GM19035 (cell line): ENCODE measurements at regions not wholly inside any gene's neighbourhood (a gene's known extent, or its start where the extent isn't known, plus 50 kb on each side); places are given as distances from the start of the nearest gene placed in this dataset.

Experiments used
- ATAC-seq: cut with Tn5 transposase; IDR thresholded peaks from one replicate; pipeline ENCODE4 v1.9.1; 2021; ENCODE audit not compliant: unreplicated experiment

DNA sequence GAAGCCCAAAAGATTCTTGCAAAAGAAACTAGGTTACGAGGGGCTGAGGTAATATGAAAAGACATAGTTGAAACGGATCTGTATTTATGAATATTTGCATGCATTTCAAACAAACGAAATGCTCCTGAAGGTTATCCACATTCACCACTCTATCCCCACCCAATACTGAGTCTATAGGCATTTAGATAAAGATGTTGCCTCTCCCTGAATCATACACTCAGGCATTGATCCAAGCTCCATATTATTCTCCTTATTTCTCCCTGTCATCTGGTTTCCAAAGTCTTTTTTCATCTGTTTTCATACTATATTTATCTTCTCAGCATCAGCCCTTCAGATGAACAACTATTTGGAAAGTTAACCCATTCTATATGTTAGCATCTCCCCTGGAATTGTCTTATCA, 492.5 kb upstream of the TGFBR2 start:
- no peak for ATAC-seq

DNA sequence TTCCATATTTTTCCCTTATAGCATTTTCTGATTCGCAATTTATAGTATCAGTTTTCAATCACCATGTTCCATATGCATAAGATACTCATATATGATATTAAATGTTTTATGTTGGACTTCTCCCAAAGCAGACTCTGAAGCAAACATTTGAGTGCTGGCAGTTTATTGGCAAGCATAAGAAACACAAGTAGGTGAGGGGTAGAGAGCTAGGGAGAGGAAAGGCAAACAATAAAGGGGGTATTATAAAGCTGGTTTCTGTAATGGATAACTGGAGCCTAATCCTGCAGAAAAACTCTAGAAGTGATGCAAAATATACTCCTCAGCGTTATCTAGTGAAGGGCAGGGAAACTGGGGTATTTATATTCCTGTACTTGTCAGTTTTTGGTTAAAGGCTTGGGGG, 491.5 kb upstream of the TGFBR2 start:
- no peak for ATAC-seq

DNA sequence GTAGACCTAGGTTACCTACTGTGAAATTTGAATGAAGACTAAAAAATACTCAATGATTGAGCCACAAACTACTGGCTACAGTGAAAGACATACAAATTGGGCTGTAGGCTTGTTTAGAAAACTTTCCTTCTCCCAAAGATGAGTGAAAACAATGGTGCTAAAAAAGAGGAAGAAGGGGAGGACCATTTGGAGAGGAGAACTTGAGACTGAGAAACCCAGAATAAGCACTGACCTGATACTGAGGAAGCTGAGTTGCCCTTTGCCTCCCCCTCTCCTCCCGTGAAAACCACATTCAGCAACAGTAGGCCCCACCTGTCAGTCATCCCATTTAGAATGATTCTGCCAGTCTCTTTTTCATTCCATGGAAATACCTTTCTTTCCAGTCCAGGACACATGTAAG, 484.0 kb upstream of the TGFBR2 start:
- no peak for ATAC-seq

DNA sequence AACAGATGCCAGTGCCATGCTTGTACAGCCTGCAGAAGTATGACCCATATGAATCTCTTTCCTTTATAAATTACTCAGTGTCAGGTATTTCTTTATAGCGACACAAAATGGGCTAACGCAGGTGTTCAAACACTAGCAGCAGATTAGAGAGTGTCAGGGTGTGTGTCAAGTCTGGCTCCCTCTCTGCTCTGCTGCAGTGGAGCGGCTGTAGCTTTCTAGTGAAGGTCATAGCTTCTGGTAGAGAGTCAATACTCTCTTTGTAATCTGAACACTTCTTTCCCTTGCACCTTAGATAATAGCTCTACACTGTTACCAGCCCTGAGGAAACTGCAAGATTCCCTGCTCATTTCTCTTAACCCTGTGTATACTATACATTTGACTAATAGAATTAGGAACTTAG, 483.2 kb upstream of the TGFBR2 start:
- no peak for ATAC-seq

DNA sequence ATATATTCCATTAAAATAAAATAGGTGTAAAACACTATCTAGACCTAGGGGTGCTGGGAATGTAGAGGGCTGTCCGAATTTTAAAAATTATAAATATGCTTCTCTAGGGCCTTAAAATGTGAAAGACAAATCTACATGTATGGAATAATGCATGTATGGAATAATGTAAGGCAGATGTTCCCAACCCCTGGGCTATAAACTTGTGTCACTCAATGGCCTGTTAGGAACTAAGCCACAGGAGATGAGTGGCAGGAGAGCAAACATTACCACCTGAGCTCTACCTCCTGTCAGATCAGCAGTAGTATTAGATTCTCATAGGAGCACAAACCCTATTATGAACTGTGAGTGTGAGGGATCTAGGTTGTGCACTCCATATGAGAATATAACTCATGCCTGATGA, 482.6 kb upstream of the TGFBR2 start:
- ATAC-seq, result no peak

DNA sequence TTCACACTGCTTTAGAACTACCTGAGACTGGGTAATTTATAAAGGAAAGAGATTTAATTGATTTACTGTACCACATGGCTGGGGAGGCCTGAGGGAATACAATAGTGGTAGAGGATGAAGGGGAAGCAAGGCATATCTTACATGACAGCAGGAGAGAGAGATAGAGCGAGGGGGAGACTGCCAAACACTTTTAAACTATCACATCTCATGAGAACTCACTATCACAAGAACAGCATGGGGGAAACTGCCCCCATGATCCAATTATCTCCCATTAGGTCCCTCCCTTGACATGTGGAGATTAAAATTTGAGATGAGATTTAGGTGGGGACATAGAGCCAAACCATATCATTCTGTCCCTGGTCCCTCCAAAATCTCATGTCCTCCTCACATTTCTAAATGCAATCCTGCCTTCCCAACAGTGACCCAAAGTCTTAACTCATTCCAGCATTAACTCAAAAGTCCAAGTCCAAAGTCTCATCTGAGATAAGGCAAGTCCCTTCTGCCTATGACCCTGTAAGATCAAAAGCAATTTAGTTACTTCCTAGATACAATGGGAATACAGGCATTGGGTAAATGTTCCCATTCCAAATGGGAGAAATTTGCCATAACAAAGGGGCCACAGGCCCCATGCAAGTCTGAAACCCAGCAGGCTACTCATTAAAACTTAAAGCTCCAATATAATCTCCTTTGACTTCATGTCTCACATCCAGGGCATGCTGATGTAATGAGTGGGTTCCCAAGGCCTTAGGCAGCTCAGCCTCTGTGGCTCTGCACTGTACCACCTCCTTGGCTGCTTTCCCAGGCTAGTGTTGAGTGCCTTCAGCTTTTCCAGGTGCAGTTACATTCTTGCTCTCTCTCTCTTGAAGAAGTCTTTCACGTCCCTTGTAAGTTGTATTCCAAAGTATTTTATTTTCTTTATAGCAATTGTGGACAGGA, 481.7 kb upstream of the TGFBR2 start:
- no peak for ATAC-seq

DNA sequence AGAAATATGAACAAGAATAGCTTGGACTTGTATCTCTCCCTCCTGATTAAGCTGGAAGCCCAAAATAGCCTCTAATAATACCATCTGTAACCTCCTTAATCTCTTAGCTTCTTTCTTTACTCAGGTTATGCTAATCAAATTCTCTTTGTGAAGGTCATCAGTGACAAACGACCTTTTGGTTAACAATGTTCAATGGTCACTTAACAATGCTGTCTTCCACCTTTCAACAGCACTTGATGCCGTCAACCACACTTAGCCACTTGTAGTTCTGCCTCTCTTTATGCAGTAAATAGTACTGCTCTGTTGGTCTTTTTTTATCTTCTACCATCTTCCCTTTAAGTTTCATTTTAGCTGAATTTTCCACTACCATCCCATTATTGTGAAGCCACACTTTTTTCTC, 476.6 kb upstream of the TGFBR2 start:
- no peak for ATAC-seq

DNA sequence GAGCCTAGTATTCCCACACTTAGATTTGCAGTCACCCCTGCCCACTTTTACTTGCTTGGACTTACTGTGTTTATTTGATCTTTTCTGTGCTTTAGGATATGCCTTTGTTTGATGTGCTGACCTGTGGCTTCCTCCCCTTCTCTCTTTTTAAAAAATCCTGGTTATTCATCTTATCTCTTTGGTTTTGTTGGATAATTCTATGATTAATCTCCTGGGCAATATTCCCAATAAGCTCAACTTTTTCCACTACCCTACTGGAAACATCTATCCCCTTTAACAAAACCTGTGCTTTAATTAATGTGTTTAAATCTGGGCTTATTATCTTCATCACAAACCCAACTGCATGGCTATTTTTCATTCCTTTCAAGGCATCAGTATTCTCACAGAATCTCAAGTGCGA, 476.0 kb upstream of the TGFBR2 start:
- ATAC-seq, result no peak

DNA sequence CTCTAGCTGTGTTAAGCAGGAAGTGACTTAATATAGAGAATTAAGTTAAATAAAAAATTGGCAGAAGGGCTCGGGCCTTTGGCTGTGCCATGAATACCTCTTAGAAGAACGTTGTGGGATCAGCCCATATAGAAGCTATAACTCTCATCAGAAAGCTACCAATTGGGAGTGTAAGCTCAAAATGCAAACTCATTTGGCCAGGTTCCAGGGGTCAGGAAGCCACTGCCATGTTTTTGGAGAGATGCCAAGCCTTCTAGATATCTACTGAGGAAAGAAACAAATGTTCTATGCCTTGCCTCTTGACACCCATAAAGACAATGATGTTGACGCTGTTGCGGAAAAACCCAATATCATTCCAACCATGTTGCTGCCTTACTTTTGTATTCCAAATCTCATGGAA, 475.2 kb upstream of the TGFBR2 start:
- no peak for ATAC-seq

DNA sequence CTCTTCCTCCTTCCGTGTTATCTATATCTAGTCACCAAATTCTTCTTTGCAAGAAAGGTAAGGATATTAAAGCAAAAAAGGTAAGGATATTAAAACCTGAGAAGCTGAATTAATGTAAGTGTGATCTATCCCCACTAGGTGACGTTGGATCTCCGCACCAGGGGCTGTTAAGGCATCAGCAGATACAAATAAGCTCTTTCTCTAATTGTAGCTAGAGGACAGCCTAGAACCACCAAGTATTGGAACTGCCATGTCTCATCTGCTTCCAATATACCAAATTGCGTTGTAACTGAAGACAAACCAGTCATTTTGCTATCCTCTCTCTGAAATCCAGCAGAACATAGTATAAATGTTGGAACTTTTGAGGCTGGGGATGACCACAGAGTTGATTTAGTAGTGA, 471.2 kb upstream of the TGFBR2 start:
- ATAC-seq, result no peak

DNA sequence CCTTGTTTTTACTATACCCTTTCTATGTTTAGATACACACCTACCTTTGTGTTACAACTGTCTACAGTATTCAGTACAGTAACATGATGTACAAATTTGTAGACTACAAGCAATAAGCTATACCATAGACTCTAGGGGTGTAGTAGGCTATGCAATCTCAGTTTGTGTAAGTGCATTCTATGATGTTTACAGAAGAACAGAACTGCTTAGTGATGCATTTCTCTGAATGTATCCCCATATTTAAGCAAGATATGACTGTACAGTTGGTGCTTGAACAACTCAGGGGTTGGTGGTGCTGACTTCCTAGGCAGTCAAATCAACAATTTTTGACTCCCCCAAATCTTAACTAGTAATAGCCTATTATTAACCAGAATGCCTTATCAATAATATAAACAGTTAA, 467.1 kb upstream of the TGFBR2 start:
- no peak for ATAC-seq

DNA sequence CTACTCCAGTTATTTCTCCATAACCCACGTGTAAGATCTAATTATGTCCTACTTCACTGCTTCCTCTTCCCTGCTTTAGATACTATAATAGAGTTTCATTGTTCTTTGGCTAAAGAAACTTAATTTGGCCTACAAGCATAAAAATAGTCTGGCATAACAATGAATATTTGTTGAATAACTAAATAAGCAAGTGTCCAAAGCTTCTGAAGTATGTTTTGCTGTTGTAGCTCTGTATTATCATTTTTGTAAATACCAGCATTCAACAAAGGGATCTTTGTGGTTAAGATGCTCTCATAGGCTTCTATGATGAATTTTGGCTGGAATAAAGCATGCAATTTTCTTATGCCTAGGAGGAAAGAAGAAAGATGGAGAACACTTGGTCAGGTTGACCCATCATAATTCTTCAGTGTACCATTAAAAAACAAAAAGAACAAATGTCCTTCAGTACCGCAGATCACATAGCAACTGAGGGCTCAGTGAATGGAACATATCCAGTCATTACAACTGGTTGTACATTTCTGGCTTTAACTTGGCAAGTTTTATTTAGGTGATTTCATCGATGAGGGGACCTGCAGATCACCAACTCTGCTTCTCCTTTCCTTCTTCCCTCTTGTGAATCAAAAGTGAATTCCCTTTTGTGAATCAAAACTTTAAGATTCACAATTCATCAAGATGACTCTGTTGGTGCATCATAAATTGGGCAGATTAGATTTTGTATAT, 465.9 kb upstream of the TGFBR2 start:
- no peak for ATAC-seq

DNA sequence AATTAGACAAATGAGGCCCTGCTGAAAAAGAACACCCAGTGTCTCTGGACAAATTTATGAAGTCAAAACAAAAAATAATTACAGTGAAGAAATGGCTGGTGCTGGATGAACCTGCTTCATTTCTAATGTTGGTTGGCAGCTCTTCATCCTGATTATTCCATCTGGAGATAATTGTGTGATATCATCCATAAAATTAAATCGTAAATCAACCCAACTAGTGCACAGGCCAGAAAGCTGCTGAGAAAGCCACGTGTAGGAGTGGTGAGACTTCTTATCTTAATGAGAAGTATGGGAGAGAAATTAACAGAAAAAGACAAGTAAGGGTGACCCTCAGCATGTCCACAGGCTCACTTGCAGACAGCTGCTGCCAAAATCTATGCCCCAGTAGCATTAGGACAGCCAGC, 465.2 kb upstream of the TGFBR2 start:
- ATAC-seq, result no peak

DNA sequence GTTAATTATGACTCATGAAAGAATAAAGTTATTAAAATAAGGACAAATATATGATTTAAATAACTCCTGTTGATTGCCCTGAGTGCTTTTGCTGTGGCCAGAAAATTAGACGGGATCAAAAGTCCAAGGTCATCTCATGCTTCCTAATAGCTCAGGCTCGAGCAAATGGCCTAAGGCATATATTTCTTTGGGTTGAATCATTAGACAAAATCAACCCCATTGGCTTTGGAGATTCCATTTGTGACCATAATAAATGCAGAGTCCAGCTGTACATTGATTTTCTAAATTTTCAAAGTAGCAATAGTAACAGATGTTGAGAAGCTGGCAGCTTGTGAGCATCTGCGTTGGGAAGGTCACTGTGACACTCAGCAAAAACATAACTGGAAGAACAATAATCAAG, 464.5 kb upstream of the TGFBR2 start:
- ATAC-seq, result no peak

DNA sequence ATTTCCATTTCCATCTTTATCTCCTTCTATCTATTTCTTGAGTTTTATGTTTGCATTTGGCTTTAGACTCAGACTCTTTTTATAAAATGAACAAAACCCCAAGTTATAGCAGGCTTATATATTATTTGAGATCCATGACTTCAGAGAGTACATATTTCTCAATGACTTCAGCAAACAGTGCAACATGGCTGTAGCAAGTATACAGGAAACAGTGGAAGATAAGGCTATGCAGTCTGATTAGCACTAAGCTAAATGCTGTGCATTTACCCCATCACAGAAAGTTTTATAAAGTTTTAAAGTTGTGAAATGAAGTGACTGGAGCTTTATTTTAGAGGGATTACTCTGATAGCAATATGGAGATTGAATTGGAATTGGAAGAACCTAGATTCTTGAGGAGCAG, 463.5 kb upstream of the TGFBR2 start:
- no peak for ATAC-seq

DNA sequence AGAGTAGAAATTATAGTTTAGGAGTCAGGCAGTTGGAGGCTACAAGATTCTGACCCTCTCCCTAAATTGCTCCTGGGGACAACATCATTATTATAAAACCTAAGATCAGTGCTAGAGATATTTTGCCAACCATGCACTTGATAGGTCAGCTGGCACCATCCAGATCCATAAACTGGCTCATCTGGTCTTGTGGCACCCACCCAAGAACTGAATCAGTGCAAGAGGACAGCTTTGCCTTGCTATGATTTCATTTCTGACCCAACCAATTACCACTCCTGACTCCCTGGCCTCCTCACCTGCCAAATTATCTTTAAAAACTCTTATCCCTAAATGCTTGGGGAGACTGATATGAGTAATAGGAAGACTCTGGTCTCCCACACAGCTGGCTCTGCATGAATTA, 461.1 kb upstream of the TGFBR2 start:
- ATAC-seq, result no peak

DNA sequence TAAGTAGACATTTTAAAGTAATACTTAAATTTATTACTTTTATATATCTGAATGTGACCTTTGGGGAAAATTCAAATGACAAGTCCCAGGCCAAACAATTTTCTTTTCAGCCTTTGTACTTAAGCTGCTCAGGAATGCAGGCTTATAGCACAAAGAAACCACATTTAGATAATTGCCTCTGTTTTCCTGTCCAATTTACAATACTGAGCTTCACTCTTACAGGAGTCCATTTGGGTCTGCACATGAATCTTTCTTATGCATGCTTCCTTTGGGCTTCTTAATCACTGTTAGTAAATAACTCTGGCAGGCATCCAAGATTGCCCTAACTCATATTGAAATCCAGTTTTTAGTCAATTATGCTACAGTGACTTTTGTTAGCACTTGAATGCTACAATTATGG, 459.4 kb upstream of the TGFBR2 start:
- ATAC-seq, result no peak

DNA sequence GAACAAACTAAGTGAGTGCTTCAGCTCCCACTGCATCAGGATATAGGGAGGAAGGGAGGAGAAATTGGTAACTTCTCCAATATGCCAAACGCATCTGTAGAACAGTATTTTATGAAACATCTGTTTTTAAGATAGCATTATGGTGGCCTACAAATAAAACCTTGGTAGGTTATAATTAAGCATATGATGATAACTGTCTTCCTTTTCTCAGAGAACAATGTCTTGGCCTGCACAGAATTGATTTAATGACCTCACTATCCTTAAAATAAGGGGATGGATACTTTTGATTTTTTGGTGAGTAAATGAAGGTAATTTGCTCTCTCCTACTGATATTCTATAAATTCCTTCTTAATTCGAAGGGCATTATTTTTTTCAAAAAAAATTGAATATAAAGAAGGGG, 451.5 kb upstream of the TGFBR2 start:
- no peak for ATAC-seq

DNA sequence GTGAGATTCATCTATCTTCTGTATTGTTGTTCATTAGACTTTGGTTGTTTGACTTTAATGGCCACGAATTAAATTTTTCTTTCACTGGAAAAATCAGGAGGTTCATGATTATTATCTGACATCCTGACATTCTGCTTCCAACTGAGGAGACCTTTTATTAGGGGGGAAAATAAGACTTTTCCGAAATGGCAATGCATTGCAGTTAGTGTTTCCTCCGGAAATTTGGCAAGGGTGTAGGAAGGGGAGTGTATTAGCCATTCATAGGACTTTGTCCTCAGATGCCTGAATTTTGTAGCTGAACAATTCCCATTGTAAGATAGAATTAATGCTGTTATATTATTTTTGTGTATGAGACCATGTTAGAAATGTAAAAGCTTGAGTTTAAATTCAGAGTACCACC, 450.6 kb upstream of the TGFBR2 start:
- no peak for ATAC-seq

DNA sequence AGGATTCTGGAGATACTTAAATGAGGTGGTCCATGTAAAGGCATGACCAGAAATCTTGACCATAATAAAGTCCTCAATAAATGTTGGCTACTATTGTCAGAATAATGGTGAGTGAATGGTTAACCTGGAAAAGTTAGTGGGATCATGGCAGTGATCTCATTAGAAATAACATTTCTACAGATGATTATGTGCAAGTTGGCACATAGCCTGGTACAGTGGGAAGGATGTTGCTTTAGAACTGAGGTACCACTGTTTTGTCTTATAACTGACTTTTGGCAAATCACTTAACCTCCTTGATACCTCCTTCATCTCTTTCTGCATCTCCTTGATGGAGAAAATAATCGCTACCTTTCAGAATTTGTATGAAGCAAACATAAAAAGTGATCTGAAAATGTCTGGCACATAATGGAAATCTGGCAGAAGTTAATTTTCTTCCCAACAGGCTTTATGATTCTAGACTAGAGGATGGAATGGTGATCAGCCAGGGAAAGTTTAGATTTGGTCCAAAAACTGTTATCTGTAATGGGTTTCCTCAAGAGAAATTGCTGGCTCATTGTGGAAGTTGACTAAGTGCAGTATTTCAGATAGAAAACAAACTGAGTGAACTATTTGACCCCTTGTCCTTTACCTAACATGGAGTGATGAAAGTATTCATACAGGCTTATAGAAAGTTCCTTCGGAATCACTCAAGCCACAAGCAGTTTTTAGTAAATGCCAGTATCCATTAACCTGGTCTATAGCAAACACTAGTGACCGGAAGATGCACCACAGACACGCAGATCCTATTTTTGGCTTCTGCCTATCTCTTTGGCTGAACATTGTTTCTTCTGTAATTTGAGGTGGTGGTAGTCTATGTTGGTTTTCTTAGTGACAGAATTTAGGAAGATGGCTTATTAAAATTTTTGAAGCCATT, 449.6 kb upstream of the TGFBR2 start:
- ATAC-seq, result no peak

DNA sequence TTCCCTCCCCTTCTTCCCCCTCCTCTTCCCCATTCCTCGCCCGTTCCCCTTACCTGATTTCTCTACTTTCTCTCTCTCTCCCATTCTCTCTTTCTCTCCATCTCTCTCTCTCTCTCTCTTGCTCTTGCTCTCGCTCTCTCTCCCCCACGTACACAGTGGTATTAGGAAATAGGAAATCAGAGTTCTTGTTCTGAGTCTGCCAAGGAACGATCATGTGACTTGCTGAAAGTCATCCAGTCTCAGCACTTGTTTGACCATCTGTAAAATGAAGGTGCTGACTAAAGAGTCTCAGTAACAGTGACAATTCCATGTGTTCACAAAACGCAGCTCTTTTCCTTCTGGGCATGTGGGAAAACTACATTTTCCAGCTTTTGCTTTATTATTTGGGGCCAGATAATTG, 445.0 kb upstream of the TGFBR2 start:
- ATAC-seq, result no peak
